ENCODE measurements at regions not wholly inside any gene's neighbourhood (a gene's known extent, or its start where the extent isn't known, plus 50 kb on each side); places are given as distances from the start of the nearest gene placed in this dataset.

DNA sequence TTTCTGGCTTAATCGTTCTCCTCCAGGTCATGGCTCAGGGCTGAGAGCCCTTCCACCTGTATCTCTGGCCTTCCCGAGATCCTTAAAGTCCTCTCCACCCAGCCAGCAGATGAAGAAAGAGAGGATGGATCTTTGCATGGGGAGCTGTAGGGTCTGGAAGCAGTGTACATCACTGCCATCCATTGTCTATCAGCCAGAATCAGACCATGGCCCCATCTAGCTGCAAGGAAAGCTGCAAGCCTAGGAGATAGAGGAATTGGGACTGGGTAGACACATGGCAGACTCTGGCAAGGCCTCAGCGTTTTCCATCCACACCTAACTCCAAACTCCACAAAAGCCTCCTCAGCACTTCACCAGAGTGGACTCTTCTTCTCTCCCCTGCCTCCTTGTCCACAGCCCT is 113.8 kb upstream of the MAFB start:
- no peaks in the 10 kb centered on the region for H3K9me2 ChIP-seq (ENCODE audit: insufficient read depth)
- CTCF ChIA-PET: no interaction called here
- H3K27ac ChIP-seq (ENCODE audit: low read depth, low read length): no peak overlapping the region
- H3K4me2 ChIP-seq (ENCODE audit: low read length): no peak overlapping the region
- H3K4me1 ChIP-seq (ENCODE audit: control insufficient read depth in 1 of 2, insufficient read depth in 2 of 2, low read length in 2 of 2): no peaks in the 10 kb centered on the region
- DNase-seq (ENCODE audit: low read depth, low spot score) (no peak), ATAC-seq (no peak)
- RAD21 ChIA-PET (ENCODE audit: low non-redundant PET in 1 of 2, low total read pairs in 2 of 2, uncharacterized antibody in 2 of 2, unreplicated experiment in 2 of 2): no interaction called here
- H3K36me3 ChIP-seq (ENCODE audit: control insufficient read depth in 1 of 2, insufficient read depth in 2 of 2, low read length in 2 of 2): no peaks in the 10 kb centered on the region
- intact Hi-C loops (cut with micrococcal nuclease): no loop called here
- no peak overlapping the region for H3K4me3 ChIP-seq (replicated peaks in 1 of 2; ENCODE audit: low read depth in 1 of 2, low read length in 2 of 2)
- H3K9me3 ChIP-seq (ENCODE audit: control insufficient read depth in 1 of 2, insufficient read depth in 1 of 2, low read depth in 1 of 2, low read length in 2 of 2): no peaks in the 10 kb centered on the region
- peaks cover 24% of the 10 kb centered on the region for H3K27me3 ChIP-seq (ENCODE audit: insufficient read depth, low read length)
- no peaks in the 10 kb centered on the region for H4K20me1 ChIP-seq (ENCODE audit: insufficient read depth)
- no TSS peak for BruUV-seq (replicated peaks)
- H3K9ac ChIP-seq (ENCODE audit: low read length): no peak overlapping the region
- no peak overlapping the region for H2AFZ ChIP-seq (ENCODE audit: low read depth, low read length, poor library complexity, severe bottlenecking)
- POLR2A ChIA-PET: no interaction called here
- TF ChIP-seq, protein P1, sequence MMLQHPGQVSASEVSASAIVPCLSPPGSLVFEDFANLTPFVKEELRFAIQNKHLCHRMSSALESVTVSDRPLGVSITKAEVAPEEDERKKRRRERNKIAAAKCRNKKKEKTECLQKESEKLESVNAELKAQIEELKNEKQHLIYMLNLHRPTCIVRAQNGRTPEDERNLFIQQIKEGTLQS (IDR thresholded peaks at IDR 0.05): no peak
- no peak for TF ChIP-seq FOSL1 (IDR thresholded peaks at IDR 0.05; ENCODE audit: low read depth)
- TF ChIP-seq, protein P2, sequence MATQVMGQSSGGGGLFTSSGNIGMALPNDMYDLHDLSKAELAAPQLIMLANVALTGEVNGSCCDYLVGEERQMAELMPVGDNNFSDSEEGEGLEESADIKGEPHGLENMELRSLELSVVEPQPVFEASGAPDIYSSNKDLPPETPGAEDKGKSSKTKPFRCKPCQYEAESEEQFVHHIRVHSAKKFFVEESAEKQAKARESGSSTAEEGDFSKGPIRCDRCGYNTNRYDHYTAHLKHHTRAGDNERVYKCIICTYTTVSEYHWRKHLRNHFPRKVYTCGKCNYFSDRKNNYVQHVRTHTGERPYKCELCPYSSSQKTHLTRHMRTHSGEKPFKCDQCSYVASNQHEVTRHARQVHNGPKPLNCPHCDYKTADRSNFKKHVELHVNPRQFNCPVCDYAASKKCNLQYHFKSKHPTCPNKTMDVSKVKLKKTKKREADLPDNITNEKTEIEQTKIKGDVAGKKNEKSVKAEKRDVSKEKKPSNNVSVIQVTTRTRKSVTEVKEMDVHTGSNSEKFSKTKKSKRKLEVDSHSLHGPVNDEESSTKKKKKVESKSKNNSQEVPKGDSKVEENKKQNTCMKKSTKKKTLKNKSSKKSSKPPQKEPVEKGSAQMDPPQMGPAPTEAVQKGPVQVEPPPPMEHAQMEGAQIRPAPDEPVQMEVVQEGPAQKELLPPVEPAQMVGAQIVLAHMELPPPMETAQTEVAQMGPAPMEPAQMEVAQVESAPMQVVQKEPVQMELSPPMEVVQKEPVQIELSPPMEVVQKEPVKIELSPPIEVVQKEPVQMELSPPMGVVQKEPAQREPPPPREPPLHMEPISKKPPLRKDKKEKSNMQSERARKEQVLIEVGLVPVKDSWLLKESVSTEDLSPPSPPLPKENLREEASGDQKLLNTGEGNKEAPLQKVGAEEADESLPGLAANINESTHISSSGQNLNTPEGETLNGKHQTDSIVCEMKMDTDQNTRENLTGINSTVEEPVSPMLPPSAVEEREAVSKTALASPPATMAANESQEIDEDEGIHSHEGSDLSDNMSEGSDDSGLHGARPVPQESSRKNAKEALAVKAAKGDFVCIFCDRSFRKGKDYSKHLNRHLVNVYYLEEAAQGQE (IDR thresholded peaks at IDR 0.05; ENCODE audit: low read depth): no peak
- no peaks in the 10 kb centered on the region for H3K79me2 ChIP-seq (ENCODE audit: insufficient read depth, low read length)

DNA sequence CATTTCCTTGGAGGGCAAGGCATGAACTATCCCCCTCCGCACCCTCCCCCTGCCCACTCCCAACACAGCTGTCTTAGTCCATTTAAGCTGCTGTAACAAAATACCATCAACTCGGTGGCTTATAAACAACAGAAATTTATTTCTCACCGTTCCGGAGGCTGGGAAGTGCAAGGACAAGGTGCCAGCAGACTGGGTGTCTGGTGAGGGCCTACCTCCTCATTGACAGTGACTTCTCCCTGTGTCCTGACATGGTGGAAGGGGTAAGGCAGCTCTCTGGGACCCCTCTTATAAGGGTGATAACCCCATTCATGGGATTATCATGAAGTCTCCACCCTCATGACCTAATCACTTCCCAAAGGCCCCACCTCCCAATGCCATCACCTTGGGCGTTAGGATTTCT is 114.3 kb upstream of the MAFB start:
- ATAC-seq: no peak
- DNase-seq (ENCODE audit: low read depth, low spot score): no peak
- no peaks in the 10 kb centered on the region for H3K4me1 ChIP-seq (ENCODE audit: control insufficient read depth in 1 of 2, insufficient read depth in 2 of 2, low read length in 2 of 2)
- CTCF ChIA-PET: no interaction called here
- no peaks in the 10 kb centered on the region for H3K9me2 ChIP-seq (ENCODE audit: insufficient read depth)
- no peak overlapping the region for H3K4me3 ChIP-seq (replicated peaks in 1 of 2; ENCODE audit: low read depth in 1 of 2, low read length in 2 of 2)
- no peaks in the 10 kb centered on the region for H3K36me3 ChIP-seq (ENCODE audit: control insufficient read depth in 1 of 2, insufficient read depth in 2 of 2, low read length in 2 of 2)
- H3K4me2 ChIP-seq (ENCODE audit: low read length): no peak overlapping the region
- no peak overlapping the region for H3K9ac ChIP-seq (ENCODE audit: low read length)
- no TSS peak for BruUV-seq (replicated peaks)
- intact Hi-C loops (cut with micrococcal nuclease): no loop called here
- no peak overlapping the region for H3K27ac ChIP-seq (ENCODE audit: low read depth, low read length)
- RAD21 ChIA-PET (ENCODE audit: low non-redundant PET in 1 of 2, low total read pairs in 2 of 2, uncharacterized antibody in 2 of 2, unreplicated experiment in 2 of 2): no interaction called here
- H3K27me3 ChIP-seq (ENCODE audit: insufficient read depth, low read length): peaks cover 29% of the 10 kb centered on the region
- H4K20me1 ChIP-seq (ENCODE audit: insufficient read depth): no peaks in the 10 kb centered on the region
- POLR2A ChIA-PET: no interaction called here
- H3K9me3 ChIP-seq (ENCODE audit: control insufficient read depth in 1 of 2, insufficient read depth in 1 of 2, low read depth in 1 of 2, low read length in 2 of 2): no peaks in the 10 kb centered on the region
- no peak overlapping the region for H2AFZ ChIP-seq (ENCODE audit: low read depth, low read length, poor library complexity, severe bottlenecking)
- H3K79me2 ChIP-seq (ENCODE audit: insufficient read depth, low read length): no peaks in the 10 kb centered on the region
- TF ChIP-seq CEBPB (IDR thresholded peaks at IDR 0.05; ENCODE audit: low read depth): no peak
- TF ChIP-seq SRF (IDR thresholded peaks at IDR 0.05; ENCODE audit: low read depth): no peak
- no peak for TF ChIP-seq SP1 (IDR thresholded peaks at IDR 0.05; ENCODE audit: low read depth)
- TF ChIP-seq FOSL1 (IDR thresholded peaks at IDR 0.05; ENCODE audit: low read depth): no peak
- TF ChIP-seq, protein P3, sequence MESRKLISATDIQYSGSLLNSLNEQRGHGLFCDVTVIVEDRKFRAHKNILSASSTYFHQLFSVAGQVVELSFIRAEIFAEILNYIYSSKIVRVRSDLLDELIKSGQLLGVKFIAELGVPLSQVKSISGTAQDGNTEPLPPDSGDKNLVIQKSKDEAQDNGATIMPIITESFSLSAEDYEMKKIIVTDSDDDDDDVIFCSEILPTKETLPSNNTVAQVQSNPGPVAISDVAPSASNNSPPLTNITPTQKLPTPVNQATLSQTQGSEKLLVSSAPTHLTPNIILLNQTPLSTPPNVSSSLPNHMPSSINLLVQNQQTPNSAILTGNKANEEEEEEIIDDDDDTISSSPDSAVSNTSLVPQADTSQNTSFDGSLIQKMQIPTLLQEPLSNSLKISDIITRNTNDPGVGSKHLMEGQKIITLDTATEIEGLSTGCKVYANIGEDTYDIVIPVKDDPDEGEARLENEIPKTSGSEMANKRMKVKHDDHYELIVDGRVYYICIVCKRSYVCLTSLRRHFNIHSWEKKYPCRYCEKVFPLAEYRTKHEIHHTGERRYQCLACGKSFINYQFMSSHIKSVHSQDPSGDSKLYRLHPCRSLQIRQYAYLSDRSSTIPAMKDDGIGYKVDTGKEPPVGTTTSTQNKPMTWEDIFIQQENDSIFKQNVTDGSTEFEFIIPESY (IDR thresholded peaks at IDR 0.05; ENCODE audit: extremely low read depth, insufficient replicate concordance, low read length): no peak
- TF ChIP-seq, protein P4, sequence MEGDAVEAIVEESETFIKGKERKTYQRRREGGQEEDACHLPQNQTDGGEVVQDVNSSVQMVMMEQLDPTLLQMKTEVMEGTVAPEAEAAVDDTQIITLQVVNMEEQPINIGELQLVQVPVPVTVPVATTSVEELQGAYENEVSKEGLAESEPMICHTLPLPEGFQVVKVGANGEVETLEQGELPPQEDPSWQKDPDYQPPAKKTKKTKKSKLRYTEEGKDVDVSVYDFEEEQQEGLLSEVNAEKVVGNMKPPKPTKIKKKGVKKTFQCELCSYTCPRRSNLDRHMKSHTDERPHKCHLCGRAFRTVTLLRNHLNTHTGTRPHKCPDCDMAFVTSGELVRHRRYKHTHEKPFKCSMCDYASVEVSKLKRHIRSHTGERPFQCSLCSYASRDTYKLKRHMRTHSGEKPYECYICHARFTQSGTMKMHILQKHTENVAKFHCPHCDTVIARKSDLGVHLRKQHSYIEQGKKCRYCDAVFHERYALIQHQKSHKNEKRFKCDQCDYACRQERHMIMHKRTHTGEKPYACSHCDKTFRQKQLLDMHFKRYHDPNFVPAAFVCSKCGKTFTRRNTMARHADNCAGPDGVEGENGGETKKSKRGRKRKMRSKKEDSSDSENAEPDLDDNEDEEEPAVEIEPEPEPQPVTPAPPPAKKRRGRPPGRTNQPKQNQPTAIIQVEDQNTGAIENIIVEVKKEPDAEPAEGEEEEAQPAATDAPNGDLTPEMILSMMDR (IDR thresholded peaks at IDR 0.05 in 2 of 3, conservative IDR thresholded peaks at IDR 0.05 in 1 of 3; ENCODE audit: borderline replicate concordance in 1 of 3, insufficient read depth in 1 of 3, low read depth in 2 of 3, low read length in 2 of 3): no peak
